GM19023 (cell line): ENCODE measurements at regions not wholly inside any gene's neighbourhood (a gene's known extent, or its start where the extent isn't known, plus 50 kb on each side); places are given as distances from the start of the nearest gene placed in this dataset.
A peak's percentile ranks its signal among the peaks of the same experiment; 100 is the strongest.

Experiments
- ATAC-seq: cut with Tn5 transposase; IDR thresholded peaks from one replicate; pipeline ENCODE4 v1.9.1; 2021; ENCODE audit warnings: mild to moderate bottlenecking, moderate library complexity; ENCODE audit not compliant: unreplicated experiment

GRCh38 chr6:98669371-98669770, 165.0 kb upstream of the POU3F2 start:
- no peak for ATAC-seq

GRCh38 chr6:98670045-98670746, 164.2 kb upstream of the POU3F2 start:
- no peak for ATAC-seq

GRCh38 chr6:98672681-98673475, 161.5 kb upstream of the POU3F2 start:
- ATAC-seq: no peak

GRCh38 chr6:98678481-98678880, 155.9 kb upstream of the POU3F2 start:
- ATAC-seq: peak; percentile 55

- ATAC-seq: no peak
Observed at GRCh38 chr6:98686008-98686601, 148.3 kb upstream of the POU3F2 start.

- ATAC-seq: no peak
Observed at GRCh38 chr6:98687752-98688151, 146.6 kb upstream of the POU3F2 start.

GRCh38 chr6:98695091-98695801, 139.1 kb upstream of the POU3F2 start:
- ATAC-seq: no peak

- no peak for ATAC-seq
Observed at GRCh38 chr6:98711380-98711779, 123.0 kb upstream of the POU3F2 start.

- no peak for ATAC-seq
Observed at GRCh38 chr6:98716341-98716740, 118.0 kb upstream of the POU3F2 start.

- no peak for ATAC-seq
Observed at GRCh38 chr6:98717322-98717877, 117.0 kb upstream of the POU3F2 start.

- ATAC-seq: no peak
Observed at GRCh38 chr6:98717988-98718387, 116.4 kb upstream of the POU3F2 start.

GRCh38 chr6:98724537-98724936, 109.8 kb upstream of the POU3F2 start:
- no peak for ATAC-seq

- ATAC-seq: no peak
Observed at GRCh38 chr6:98747273-98747672, 87.1 kb upstream of the POU3F2 start.

GRCh38 chr6:98747960-98748359, 86.4 kb upstream of the POU3F2 start:
- no peak for ATAC-seq

- ATAC-seq: no peak
Observed at GRCh38 chr6:98759459-98759858, 74.9 kb upstream of the POU3F2 start.

- no peak for ATAC-seq
Observed at GRCh38 chr6:98764373-98764911, 69.9 kb upstream of the POU3F2 start.

- ATAC-seq: no peak
Observed at GRCh38 chr6:98769546-98769945, 64.8 kb upstream of the POU3F2 start.

GRCh38 chr6:98775205-98775604, 59.2 kb upstream of the POU3F2 start:
- no peak for ATAC-seq

- peak; percentile 99 for ATAC-seq
Observed at GRCh38 chr6:98777762-98778161, 56.6 kb upstream of the POU3F2 start.

GRCh38 chr6:98779618-98780017, 54.8 kb upstream of the POU3F2 start:
- no peak for ATAC-seq

- no peak for ATAC-seq
Observed at GRCh38 chr6:98782772-98783171, 51.6 kb upstream of the POU3F2 start.
